A673 (cell line): ENCODE measurements at regions not wholly inside any gene's neighbourhood (a gene's known extent, or its start where the extent isn't known, plus 50 kb on each side); places are given as distances from the start of the nearest gene placed in this dataset.

ENCODE experiments used
- BruUV-seq: library from RNA; stranded (reverse); fragments of 400-500 nt; replicated peaks from 2 replicates; lab custom pipeline; 2021; lab: Mats Ljungman, UMichigan
- CTCF ChIA-PET: fragments of 300-600 bp; sonication (Branson Sonifier 250); formaldehyde crosslinking; loops from one replicate; lab custom pipeline; 2022; ENCODE audit warnings: antibody characterized with exemption; lab: Charles Lee
- POLR2A ChIA-PET: fragments of 300-600 bp; sonication (Branson Sonifier 250); formaldehyde crosslinking; loops from one replicate; lab custom pipeline; 2022; ENCODE audit warnings: antibody characterized with exemption; ENCODE audit not compliant: low non-redundant PET; lab: Charles Lee
- DNase-seq: peaks from one replicate; pipeline ENCODE4 v3.0.0-alpha.2; 2015; ENCODE audit warnings: low spot score
- H3K27ac ChIP-seq: fragments of 200-600 bp; sonication (generic); 2 replicates; pipeline ENCODE4 v1.5.1; 2016; ENCODE audit warnings: mixed run types, low read depth, mild to moderate bottlenecking, mixed read lengths, antibody characterized with exemption, low read length; ENCODE audit not compliant: poor library complexity, severe bottlenecking
- H3K27me3 ChIP-seq: fragments of 200-600 bp; sonication (generic); replicated peaks from 2 replicates; pipeline ENCODE4 v1.6.1; 2017; ENCODE audit warnings: mixed run types, low read depth, mild to moderate bottlenecking, mixed read lengths, antibody characterized with exemption, low read length; ENCODE audit not compliant: insufficient read depth, poor library complexity
- H3K36me3 ChIP-seq: fragments of 200-600 bp; sonication (generic); 2 replicates; pipeline ENCODE4 v1.6.1; 2016; ENCODE audit warnings: mixed run types, mild to moderate bottlenecking, mixed read lengths, antibody characterized with exemption, low read length; ENCODE audit not compliant: insufficient read depth, poor library complexity, severe bottlenecking
- H3K4me1 ChIP-seq: fragments of 200-600 bp; sonication (generic); 2 replicates; pipeline ENCODE4 v1.6.1; 2017; ENCODE audit warnings: mixed run types, mild to moderate bottlenecking, mixed read lengths, antibody characterized with exemption, low read length; ENCODE audit not compliant: insufficient read depth, poor library complexity, severe bottlenecking
- H3K4me3 ChIP-seq: fragments of 200-600 bp; sonication (generic); 2 replicates; pipeline ENCODE4 v1.5.1; 2016; ENCODE audit warnings: low read depth, mixed run types, mild to moderate bottlenecking, mixed read lengths, low read length; ENCODE audit not compliant: poor library complexity, severe bottlenecking
- H3K9me3 ChIP-seq: fragments of 200-600 bp; sonication (generic); 2 replicates; pipeline ENCODE4 v1.6.1; 2016; ENCODE audit warnings: mixed run types, low read depth, mild to moderate bottlenecking, mixed read lengths, antibody characterized with exemption, low read length; ENCODE audit not compliant: poor library complexity, severe bottlenecking
- CTCF ChIP-seq: fragments of 300-800, 200-600 bp; sonication (generic); conservative IDR thresholded peaks from 2 replicates; pipeline ENCODE4 v1.5.1; 2017; ENCODE audit warnings: low read depth, mild to moderate bottlenecking, antibody characterized with exemption, low read length, moderate library complexity, mixed read lengths
- EZH2 ChIP-seq: fragments of 200-600 bp; sonication (generic); IDR thresholded peaks from 2 replicates; pipeline ENCODE4 v1.6.1; 2017; ENCODE audit warnings: borderline replicate concordance, low read depth, mild to moderate bottlenecking, mixed read lengths, antibody characterized with exemption, low read length; ENCODE audit not compliant: poor library complexity, severe bottlenecking
- intact Hi-C: fragments of 100-400 bp; cut with micrococcal nuclease; formaldehyde crosslinking; loops from one replicate; pipeline ENCODE4 v1.10.0; 2022; ENCODE audit not compliant: unreplicated experiment

- Histone ChIP-seq H3K4me3 (no peak overlapping the region), H3K27me3 (peaks cover 59% of the 10 kb centered on the region), H3K36me3 (no peaks in the 10 kb centered on the region), H3K9me3 (no peaks in the 10 kb centered on the region), H3K4me1 (no peaks in the 10 kb centered on the region), H3K27ac (no peak overlapping the region)
- CTCF ChIA-PET, result no interaction called here
- no peak for TF ChIP-seq EZH2
- POLR2A ChIA-PET, result interaction anchor here (0.6 kb wide), 1 partner anchor 259 kb away, joined by 13 read pairs; no protein-coding TSS in a partner anchor
- BruUV-seq, result no TSS peak
- no peak for DNase-seq
- intact Hi-C loops, result no loop called here
Observed at GRCh38 chr18:57251747-57252146, 100.6 kb upstream of the ST8SIA3 start.

GRCh38 chr18:57253903-57254302, 98.5 kb upstream of the ST8SIA3 start:
- POLR2A ChIA-PET, result no interaction called here

GRCh38 chr18:57258131-57258777, 94.1 kb upstream of the ST8SIA3 start:
- H3K9me3 ChIP-seq, result no peaks in the 10 kb centered on the region
- ChIA-PET POLR2A (no interaction called here), CTCF (no interaction called here)
- no peaks in the 10 kb centered on the region for H3K4me1 ChIP-seq
- no peak for TF ChIP-seq EZH2
- no peak for TF ChIP-seq CTCF
- peaks cover 34% of the 10 kb centered on the region for H3K27me3 ChIP-seq
- H3K27ac ChIP-seq, result no peak overlapping the region
- H3K36me3 ChIP-seq, result no peaks in the 10 kb centered on the region
- no peak overlapping the region for H3K4me3 ChIP-seq
- intact Hi-C loops, result no loop called here
- DNase-seq, result no peak
- no TSS peak for BruUV-seq

More at GRCh38 chr18:57253903-57254302, 98.5 kb upstream of the ST8SIA3 start:
- no peak overlapping the region for H3K27ac ChIP-seq
- peaks cover 56% of the 10 kb centered on the region for H3K27me3 ChIP-seq
- intact Hi-C loops, result no loop called here
- no TSS peak for BruUV-seq
- H3K9me3 ChIP-seq, result no peaks in the 10 kb centered on the region
- no peak overlapping the region for H3K4me3 ChIP-seq
- DNase-seq, result no peak
- H3K36me3 ChIP-seq, result no peaks in the 10 kb centered on the region
- no peaks in the 10 kb centered on the region for H3K4me1 ChIP-seq
- no peak for TF ChIP-seq CTCF
- TF ChIP-seq EZH2, result no peak
- CTCF ChIA-PET, result no interaction called here
